GM19395 (cell line): ENCODE measurements at regions not wholly inside any gene's neighbourhood (a gene's known extent, or its start where the extent isn't known, plus 50 kb on each side); places are given as distances from the start of the nearest gene placed in this dataset.
"Not testable (repeated sequence)": the region's sequence is repeated elsewhere in the genome, so short reads cannot be mapped to it uniquely, and the experiment has no call there.

ENCODE experiments used
- ATAC-seq: cut with Tn5 transposase; IDR thresholded peaks from one replicate; pipeline ENCODE4 v1.9.1; 2021; ENCODE audit warnings: mild to moderate bottlenecking, moderate library complexity; ENCODE audit not compliant: unreplicated experiment

DNA sequence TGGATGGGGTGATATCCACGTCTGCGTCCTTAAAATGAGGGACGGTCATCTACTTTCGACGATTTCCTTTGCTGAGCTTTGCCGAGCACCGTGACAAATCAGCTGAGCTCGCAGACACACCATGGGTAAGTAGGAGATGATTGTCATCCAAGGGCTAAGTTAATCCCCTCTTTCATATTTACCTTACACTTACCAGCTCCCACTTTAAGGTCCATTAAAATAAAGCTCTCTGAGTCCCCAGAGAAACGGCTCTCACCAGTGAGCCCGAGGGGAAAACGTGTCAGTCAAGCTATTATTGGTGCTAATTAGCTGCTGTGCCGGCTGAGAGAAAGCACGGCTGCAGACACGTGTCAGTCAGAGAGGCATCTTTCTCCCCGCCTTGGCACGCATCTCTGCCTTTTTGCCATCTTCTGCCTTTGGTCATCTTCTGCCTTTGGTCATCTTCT lies 72.2 kb downstream of the CRLF2 start:
- ATAC-seq, result no peak

DNA sequence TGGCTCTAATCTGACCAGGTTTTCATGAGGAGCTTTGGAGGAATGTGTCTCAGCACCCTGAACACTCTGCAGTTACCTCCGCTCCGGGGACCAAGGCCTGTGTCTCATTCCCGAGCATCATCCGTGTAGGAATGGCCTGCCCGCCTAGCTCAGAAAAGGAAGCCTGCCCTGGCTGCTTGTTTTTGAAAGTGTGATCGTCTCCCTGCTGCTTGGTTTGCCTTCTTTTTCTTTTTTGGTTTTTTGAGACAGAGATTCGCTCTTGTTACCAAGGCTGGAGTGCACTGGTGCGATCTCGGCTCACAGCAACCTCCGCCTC lies 73.3 kb downstream of the CRLF2 start:
- no peak for ATAC-seq

DNA sequence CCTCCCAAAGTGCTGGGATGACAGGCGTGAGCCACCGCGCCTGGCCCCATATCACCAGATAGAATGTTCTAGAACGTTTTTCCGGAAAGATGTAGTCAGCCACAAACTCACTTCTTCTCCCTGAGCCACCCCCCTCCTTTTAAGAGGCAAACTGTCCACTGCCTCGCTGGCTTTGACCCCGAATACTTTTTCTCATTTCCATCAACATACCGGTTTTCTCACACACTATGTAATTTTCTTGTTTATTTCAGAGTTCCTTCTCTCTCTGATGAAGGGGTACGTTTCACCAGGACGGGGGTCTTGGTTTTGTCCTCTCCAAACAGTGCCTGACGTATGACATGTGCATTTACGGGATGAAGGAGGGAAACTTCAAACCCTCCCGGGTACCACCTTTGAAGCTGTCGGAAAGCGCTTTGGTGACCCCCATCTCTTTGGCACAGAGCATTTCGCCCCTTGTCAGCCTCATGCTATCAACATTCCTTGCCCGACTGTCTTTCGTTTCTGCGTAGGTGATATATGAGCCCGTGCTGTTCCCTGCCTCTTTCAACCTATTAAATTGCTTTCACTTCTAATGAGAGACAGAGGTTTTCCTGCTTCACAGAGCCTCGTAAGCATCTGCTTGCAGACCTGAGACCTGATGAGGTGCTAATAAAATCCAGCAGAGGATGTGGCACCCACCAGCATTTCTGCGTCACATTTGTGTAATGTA lies 73.8 kb downstream of the CRLF2 start:
- ATAC-seq, result no peak

GRCh38 chrX:1137531-1137930 lies 74.9 kb downstream of the CRLF2 start:
- ATAC-seq, result no peak

GRCh38 chrX:1136582-1136981 lies 75.9 kb downstream of the CRLF2 start:
- ATAC-seq, result not testable (repeated sequence)

GRCh38 chrX:1134976-1135375 lies 77.5 kb downstream of the CRLF2 start:
- ATAC-seq, result no peak

DNA sequence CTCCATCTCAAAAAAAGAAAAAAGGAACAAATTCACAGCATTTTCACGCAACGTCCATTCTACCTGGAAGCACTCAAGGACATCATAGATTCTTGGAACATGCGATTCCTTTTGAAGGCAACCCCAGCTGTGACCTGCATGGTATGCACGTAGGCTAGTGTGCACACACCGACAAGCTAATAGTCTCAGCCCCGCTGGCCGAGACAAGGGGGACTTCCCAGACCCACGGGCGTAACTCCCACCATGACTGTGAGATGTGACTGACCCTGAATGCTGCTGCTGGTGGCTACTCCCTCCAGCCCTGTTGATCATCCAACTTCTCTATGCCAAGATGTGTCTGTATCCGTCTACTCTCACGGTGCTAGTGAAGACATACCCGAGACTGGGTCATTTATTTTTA lies 78.3 kb downstream of the CRLF2 start:
- ATAC-seq, result no peak

GRCh38 chrX:1126738-1127137 lies 85.7 kb downstream of the CRLF2 start:
- ATAC-seq, result no peak

GRCh38 chrX:1124531-1124930 lies 87.9 kb downstream of the CRLF2 start:
- no peak for ATAC-seq

GRCh38 chrX:1122851-1123250 lies 89.6 kb downstream of the CRLF2 start:
- not testable (repeated sequence) for ATAC-seq

- no peak for ATAC-seq
These were observed 93.2 kb downstream of the CRLF2 start for GRCh38 chrX:1119275-1119674.

GRCh38 chrX:1118572-1119199 lies 93.8 kb downstream of the CRLF2 start:
- no peak for ATAC-seq

DNA sequence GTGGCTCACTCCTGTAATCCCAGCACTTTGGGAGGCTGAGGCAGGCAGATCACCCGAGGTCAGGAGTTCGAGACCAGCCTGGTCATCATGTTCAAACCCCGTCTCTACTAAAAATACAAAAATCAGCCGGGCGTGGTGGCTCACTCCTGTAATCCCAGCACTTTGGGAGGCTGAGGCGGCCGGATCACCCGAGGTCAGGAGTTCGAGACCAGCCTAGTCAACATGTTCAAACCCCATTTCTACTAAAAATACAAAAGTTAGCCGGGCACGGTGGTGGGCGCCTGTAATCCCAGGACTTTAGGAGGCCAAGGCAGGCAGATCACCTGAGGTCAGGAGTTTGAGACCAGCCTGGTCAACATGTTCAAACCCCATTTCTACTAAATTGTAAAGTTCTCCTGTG lies 97.0 kb downstream of the CRLF2 start:
- ATAC-seq, result not testable (repeated sequence)

DNA sequence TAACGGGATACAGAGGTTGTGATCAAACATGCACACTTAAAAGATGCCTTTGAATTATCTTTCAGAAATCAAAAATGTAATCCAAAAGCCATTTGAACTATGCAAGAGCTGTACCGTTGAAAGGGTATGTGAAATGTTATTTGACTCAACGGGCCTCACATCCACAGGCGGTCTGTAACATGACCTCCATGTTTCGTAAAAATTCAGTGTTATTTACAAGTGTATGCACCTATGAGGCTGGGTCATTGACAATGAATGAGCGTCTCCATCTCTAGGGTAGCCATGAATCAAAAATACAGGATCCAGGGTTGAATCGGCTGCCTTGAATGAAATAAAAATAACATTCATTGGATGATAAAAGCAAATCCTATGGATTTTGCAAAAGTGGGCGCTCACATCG lies 100.1 kb downstream of the CRLF2 start:
- no peak for ATAC-seq

- no peak for ATAC-seq
These were observed 100.7 kb downstream of the CRLF2 start for GRCh38 chrX:1111601-1112300.

DNA sequence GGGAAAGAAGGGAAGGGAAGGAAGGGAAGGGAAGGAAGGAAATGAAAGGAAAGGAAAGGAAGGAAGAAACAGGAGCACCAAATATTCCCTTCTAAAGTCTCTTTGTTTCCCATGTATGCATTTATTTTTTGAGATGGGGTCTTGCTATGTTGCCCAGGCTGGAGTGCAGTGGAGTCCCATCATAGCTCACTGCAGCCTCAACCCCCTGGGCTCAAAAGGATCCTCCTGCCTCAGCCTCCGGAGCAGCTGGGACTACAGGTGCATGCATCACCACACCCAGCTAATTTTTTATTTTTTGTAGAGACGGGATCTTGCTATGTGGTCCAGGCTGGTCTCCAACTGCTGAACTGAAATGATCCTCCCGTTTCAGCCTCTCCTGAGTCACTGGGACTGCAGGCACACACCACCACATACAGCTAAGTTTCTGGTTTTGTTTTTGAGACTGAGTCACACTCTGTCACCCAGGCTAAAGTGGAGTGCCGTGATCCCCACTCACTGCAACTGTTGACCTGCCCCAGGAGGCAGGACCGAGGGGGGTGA lies 102.8 kb downstream of the CRLF2 start:
- ATAC-seq, result no peak

DNA sequence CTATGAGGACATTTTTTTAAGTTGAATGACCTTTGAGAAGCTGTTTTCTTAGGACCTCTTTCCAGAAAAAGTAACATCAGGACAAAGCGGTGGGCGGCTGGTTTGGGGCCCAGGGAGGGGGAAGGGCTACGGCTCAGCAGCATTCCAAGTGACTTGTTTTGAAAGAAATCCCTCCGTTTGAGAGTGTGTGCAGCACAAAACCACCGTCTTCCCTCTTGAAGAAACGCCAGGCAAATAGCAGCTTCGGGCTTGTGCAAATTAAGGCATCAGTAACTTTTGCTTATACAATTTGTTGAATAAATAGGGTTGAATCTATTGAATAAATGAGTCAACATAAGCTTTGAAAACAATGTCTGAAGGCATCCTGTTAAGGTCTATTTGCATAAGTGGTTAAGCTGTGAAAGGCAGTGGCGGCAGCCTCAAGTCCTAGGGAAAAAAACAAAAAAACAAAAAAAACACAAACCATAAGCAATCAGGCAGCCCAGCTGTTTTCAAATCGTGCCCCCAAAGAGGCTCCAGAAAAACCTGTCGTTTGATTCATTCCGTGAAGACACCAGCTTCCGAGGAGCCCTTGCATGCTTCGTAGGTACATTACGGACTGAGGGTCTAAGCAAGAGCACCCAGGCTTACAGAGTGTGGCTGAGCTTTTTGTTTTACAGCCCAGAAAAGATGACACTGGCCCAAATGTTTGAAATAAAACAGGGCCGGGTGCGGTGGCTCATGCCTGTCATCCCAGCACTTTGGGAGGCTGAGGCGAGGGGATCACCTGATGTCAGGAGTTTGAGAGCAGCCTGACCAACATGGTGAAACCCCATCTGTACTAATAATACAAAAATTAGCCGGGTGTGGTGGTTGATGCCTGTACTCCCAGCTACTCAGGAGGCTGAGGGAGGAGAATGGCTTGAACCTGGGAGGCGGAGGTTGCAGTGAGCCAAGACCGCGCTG lies 103.7 kb downstream of the CRLF2 start:
- no peak for ATAC-seq

- no peak for ATAC-seq
These were observed 105.8 kb downstream of the CRLF2 start for GRCh38 chrX:1106478-1107210.

DNA sequence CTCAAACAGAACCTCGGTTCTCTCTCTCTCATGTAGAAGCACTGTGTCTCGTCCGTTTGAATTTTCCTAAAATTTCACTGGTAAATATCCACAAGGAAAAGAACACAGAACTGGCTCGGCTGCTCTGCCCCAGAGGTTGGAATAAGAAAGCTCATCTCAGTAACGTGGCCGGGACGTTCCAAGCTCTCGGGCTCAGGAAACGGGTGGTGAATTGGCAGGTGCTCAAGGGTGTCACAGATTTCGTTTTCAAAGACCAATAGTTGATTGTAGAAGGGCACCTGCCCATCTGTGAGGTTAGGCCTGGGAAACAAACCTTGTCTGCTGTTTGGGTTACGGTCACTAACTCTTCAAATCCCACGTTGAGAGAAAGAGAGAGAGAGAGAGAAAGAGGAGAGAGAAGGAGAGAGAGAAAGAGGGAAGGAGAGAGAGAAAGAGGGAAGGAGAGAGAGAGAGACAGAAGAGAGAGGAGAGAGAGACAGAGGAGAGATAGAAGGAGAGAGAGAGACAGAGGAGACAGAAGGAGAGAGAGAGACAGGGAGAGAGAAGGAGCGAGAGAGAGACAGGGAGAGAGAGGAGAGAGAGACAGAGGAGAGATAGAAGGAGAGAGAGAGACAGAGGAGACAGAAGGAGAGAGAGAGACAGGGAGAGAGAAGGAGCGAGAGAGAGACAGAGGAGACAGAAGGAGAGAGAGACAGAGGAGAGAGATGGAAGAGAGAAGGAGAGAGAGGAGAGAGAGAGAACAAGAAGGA lies 106.6 kb downstream of the CRLF2 start:
- ATAC-seq, result no peak
